Body of pancreas (tissue), 4 donors: ENCODE measurements at regions not wholly inside any gene's neighbourhood (a gene's known extent, or its start where the extent isn't known, plus 50 kb on each side); places are given as distances from the start of the nearest gene placed in this dataset.
"Not testable (repeated sequence)": the region's sequence is repeated elsewhere in the genome, so short reads cannot be mapped to it uniquely, and the experiment has no call there.

Experiments used
- ATAC-seq: fragments of 150-250 bp; one replicate; pipeline ENCODE4 v1.9.1; 2016
- DNase-seq, 4 donors: peaks; one replicate each; pipeline ENCODE4 v3.0.0-alpha.2; 2019
- H3K27ac ChIP-seq, 4 donors: fragments of 200-600 bp; sonication (generic); 1 replicate in 3 of 4; 2 replicates in 1 of 4; pipeline versions ENCODE4 v1.5.1 to v1.6.1; 2016 to 2019; ENCODE audit warnings: mild to moderate bottlenecking in 1 of 4, mixed read lengths in 1 of 4, moderate library complexity in 1 of 4
- H3K27me3 ChIP-seq, 2 donors: fragments of 200-600 bp; sonication (generic); one replicate each; pipeline ENCODE4 v1.6.0; 2016; ENCODE audit warnings: mild to moderate bottlenecking in 1 of 2
- H3K36me3 ChIP-seq, 2 donors: fragments of 200-600 bp; sonication (generic); replicated peaks in 1 of 2; 2 replicates each; pipeline ENCODE4 v1.5.1; 2016; ENCODE audit warnings: low read depth in 2 of 2; ENCODE audit not compliant: insufficient read depth in 1 of 2
- H3K4me1 ChIP-seq: fragments of 200-600 bp; sonication (generic); one replicate; pipeline ENCODE4 v1.6.0; 2016
- H3K4me3 ChIP-seq, 2 donors: fragments of 200-600 bp; sonication (generic); 1 replicate in 1 of 2; 2 replicates in 1 of 2; pipeline ENCODE4 v1.5.1; 2016 to 2019
- H3K9me3 ChIP-seq, 3 donors: fragments of 200-600 bp; sonication (generic); 1 replicate in 2 of 3; 2 replicates in 1 of 3; pipeline ENCODE4 v1.5.1; 2016
- POLR2A ChIP-seq, 3 donors: fragments of 450-650 bp; IDR thresholded peaks; one replicate each; pipeline ENCODE4 v1.6.1; 2016; ENCODE audit warnings: antibody characterized with exemption in 3 of 3, mild to moderate bottlenecking in 2 of 3
- WGBS, 2 donors: methylation state at CpG; one replicate each; pipeline ENCODE4 v1.1.5; 2017; 5-methylcytosine and 5-hydroxymethylcytosine counted together
- intact Hi-C: fragments of 100-400 bp; cut with DNase I; formaldehyde crosslinking; loops from one replicate; pipeline ENCODE4 v1.15.1; 2023
- TF ChIP-seq, protein P1 (sequence below), 7 experiments: fragments of 450-650 bp in 4 of 7; fragments of 200-600 bp in 3 of 7; sonication (generic) in 3 of 7; IDR thresholded peaks; one replicate each; pipeline ENCODE4 v1.5.1; 2016 to 2019; ENCODE audit warnings: antibody characterized with exemption in 7 of 7

- Histone ChIP-seq H3K4me1 (no peaks in the 10 kb centered on the region), H3K36me3 (no peaks in the 10 kb centered on the region), H3K27me3 (no peaks in the 10 kb centered on the region), H3K27ac (no peak overlapping the region), H3K9me3 (no peaks in the 10 kb centered on the region), H3K4me3 (no peak overlapping the region)
- 71 to 73% methylated on average over 5 of the region's 5 CpGs for WGBS, 2 donors
- DNase-seq (no peak), ATAC-seq (no peak)
- intact Hi-C loops = no loop called here
- TF ChIP-seq, protein P1, sequence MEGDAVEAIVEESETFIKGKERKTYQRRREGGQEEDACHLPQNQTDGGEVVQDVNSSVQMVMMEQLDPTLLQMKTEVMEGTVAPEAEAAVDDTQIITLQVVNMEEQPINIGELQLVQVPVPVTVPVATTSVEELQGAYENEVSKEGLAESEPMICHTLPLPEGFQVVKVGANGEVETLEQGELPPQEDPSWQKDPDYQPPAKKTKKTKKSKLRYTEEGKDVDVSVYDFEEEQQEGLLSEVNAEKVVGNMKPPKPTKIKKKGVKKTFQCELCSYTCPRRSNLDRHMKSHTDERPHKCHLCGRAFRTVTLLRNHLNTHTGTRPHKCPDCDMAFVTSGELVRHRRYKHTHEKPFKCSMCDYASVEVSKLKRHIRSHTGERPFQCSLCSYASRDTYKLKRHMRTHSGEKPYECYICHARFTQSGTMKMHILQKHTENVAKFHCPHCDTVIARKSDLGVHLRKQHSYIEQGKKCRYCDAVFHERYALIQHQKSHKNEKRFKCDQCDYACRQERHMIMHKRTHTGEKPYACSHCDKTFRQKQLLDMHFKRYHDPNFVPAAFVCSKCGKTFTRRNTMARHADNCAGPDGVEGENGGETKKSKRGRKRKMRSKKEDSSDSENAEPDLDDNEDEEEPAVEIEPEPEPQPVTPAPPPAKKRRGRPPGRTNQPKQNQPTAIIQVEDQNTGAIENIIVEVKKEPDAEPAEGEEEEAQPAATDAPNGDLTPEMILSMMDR (IDR thresholded peaks at IDR 0.05) = no peak
- no peak for TF ChIP-seq POLR2A (IDR thresholded peaks at IDR 0.05)
Measured at GRCh38 chr10:124198125-124198501, 104.7 kb upstream of the CHST15 start.

GRCh38 chr10:124197371-124198124 is 104.2 kb upstream of the CHST15 start:
- Histone ChIP-seq H3K4me3 (no peak overlapping the region), H3K27ac (peak overlapping the region in 1 of 4 donors; percentile 4), H3K36me3 (no peaks in the 10 kb centered on the region), H3K9me3 (no peaks in the 10 kb centered on the region), H3K4me1 (no peaks in the 10 kb centered on the region), H3K27me3 (no peaks in the 10 kb centered on the region)
- TF ChIP-seq, protein P1 (IDR thresholded peaks at IDR 0.05) = no peak
- TF ChIP-seq POLR2A (IDR thresholded peaks at IDR 0.05) = no peak
- intact Hi-C loops = no loop called here
- DNase-seq (no peak), ATAC-seq (no peak)
- 73 to 84% methylated on average over 24 to 25 of the region's 25 CpGs for WGBS, 2 donors

- TF ChIP-seq, protein P1 (IDR thresholded peaks at IDR 0.05) = no peak
- no peak for TF ChIP-seq POLR2A (IDR thresholded peaks at IDR 0.05)
- no peak overlapping the region for H3K4me3 ChIP-seq
- H3K9me3 ChIP-seq = no peaks in the 10 kb centered on the region
- 43 to 49% methylated on average over 5 of the region's 5 CpGs for WGBS, 2 donors
- intact Hi-C loops = no loop called here
- no peaks in the 10 kb centered on the region for H3K27me3 ChIP-seq
- DNase-seq (no peak), ATAC-seq (no peak)
- H3K4me1 ChIP-seq = no peaks in the 10 kb centered on the region
- H3K36me3 ChIP-seq = no peaks in the 10 kb centered on the region
- H3K27ac ChIP-seq = no peak overlapping the region
Measured at GRCh38 chr10:124196659-124197058, 103.3 kb upstream of the CHST15 start.

DNA sequence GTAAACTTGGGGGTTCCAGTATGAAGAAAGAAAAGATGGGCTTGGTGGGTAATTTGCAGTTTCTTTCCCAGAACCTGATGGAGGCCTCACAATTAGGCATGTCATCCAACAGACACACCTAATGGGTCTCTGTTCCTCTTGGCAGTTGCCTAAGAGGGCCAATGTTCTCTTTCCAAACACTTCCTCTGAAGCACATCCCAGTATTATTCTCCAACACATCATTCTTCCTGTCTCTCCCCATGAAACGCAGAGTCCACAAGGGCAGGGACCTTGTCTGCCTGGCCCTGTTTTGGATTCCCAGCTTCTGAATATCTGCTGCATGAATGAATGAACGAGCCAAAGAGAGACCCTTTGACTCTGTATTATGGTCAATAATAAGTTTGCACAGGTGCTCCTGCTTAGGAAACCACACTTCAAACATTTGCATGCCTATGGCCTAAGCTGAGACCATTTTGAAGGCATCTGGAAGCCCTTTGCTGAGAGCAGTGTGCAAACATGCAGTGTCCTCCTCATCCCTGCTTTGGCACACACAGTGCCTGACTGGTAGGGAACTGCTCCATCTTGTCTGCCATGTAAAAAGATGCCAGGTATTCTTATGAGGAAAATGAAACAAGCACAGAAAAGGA is 100.9 kb upstream of the CHST15 start:
- no peak for ATAC-seq
- Histone ChIP-seq H3K4me3 (no peak overlapping the region), H3K36me3 (no peaks in the 10 kb centered on the region), H3K9me3 (no peaks in the 10 kb centered on the region), H3K4me1 (no peaks in the 10 kb centered on the region), H3K27ac (no peak overlapping the region), H3K27me3 (no peaks in the 10 kb centered on the region)
- no peak for DNase-seq
- TF ChIP-seq, protein P1 (IDR thresholded peaks at IDR 0.05) = no peak
- TF ChIP-seq POLR2A (IDR thresholded peaks at IDR 0.05) = no peak
- 56 to 59% methylated on average over 2 of the region's 2 CpGs for WGBS, 2 donors
- intact Hi-C loops = no loop called here

DNA sequence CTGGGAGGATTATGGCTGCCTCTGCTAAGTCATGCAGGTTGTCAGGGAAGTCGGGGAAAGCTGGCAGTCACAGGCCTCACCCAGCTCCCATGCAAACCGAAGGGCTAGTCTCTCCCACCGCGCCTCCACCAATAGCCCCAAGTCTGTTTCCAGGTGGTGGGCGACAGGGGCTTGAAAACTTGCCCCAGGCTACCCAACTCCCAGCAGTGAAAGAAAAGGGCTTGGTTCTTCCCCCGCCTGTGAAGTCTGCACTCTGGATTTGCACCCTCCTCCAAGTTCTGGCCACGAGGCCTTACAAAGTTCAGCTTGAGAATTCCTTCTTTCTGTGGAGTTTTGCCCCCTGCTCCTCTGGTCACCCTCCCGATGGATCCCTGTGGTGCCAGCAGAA is 99.9 kb upstream of the CHST15 start:
- H3K9me3 ChIP-seq = no peaks in the 10 kb centered on the region
- 84 to 90% methylated on average over 7 to 8 of the region's 8 CpGs for WGBS, 2 donors
- H3K4me3 ChIP-seq = no peak overlapping the region
- H3K27ac ChIP-seq = no peak overlapping the region
- H3K27me3 ChIP-seq = no peaks in the 10 kb centered on the region
- intact Hi-C loops = no loop called here
- H3K4me1 ChIP-seq = no peaks in the 10 kb centered on the region
- TF ChIP-seq, protein P1 (IDR thresholded peaks at IDR 0.05) = no peak
- no peak for TF ChIP-seq POLR2A (IDR thresholded peaks at IDR 0.05)
- ATAC-seq (no peak), DNase-seq (no peak)
- H3K36me3 ChIP-seq = no peaks in the 10 kb centered on the region

GRCh38 chr10:124192664-124193308 is 99.4 kb upstream of the CHST15 start:
- H3K27ac ChIP-seq, H3K36me3 ChIP-seq, intact Hi-C loops, H3K9me3 ChIP-seq, H3K4me1 ChIP-seq, H3K27me3 ChIP-seq, ATAC-seq, DNase-seq, H3K4me3 ChIP-seq: not testable (repeated sequence)
- WGBS, 2 donors = 50 to 78% methylated on average over 3 to 5 of the region's 5 CpGs

DNA sequence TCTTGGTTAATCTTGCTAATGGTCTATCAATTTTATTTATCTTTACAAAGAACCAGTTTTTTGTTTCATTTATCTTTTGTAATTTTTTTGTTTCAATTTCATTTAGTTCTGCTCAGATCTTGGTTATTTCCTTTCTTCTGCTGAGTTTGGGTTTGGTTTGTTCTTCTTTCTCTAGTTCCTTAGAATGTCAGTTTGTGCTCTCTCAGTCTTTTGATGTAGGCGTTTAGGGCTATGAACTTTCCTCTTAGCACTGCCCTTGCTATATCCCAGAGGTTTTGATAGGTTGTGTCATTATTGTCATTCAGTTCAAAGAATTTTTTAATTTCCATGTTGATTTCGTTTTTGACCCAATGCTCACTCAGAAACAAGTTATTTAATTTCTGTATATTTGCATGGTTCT is 97.1 kb upstream of the CHST15 start:
- ATAC-seq, H3K4me1 ChIP-seq, H3K27me3 ChIP-seq, DNase-seq, H3K36me3 ChIP-seq, H3K9me3 ChIP-seq, H3K27ac ChIP-seq, H3K4me3 ChIP-seq, intact Hi-C loops: not testable (repeated sequence)
- 39 to 49% methylated on average over 2 of the region's 2 CpGs for WGBS, 2 donors
